BJ (cell line): ENCODE measurements at regions not wholly inside any gene's neighbourhood (a gene's known extent, or its start where the extent isn't known, plus 50 kb on each side); places are given as distances from the start of the nearest gene placed in this dataset.

Experiments
- CTCF ChIA-PET: fragments of 350-600 bp; formaldehyde crosslinking; extraction: SDS; loops from one replicate; lab custom pipeline; 2021; ENCODE audit warnings: antibody characterized with exemption, inconsistent platforms; lab: Yijun Ruan, JAX
- POLR2A ChIA-PET: fragments of 300-600 bp; sonication (Branson Sonifier 250); formaldehyde crosslinking; extraction: SDS; loops from one replicate; lab custom pipeline; 2021; ENCODE audit warnings: antibody characterized with exemption; lab: Charles Lee
- DNase-seq: peaks from one replicate; pipeline ENCODE4 v3.0.0-alpha.2; 2011; ENCODE audit warnings: low read depth
- H3K27me3 ChIP-seq: 2 replicates; pipeline ENCODE4 v1.6.0; 2011; ENCODE audit warnings: low read length; ENCODE audit not compliant: control insufficient read depth, insufficient read depth
- H3K36me3 ChIP-seq: 2 replicates; pipeline ENCODE4 v1.5.1; 2011; ENCODE audit warnings: low read length; ENCODE audit not compliant: control insufficient read depth, insufficient read depth
- H3K4me3 ChIP-seq: 2 replicates; pipeline ENCODE4 v1.5.1; 2011; ENCODE audit warnings: low read depth, mild to moderate bottlenecking, control low read depth, low read length
- TF ChIP-seq, protein P1 (sequence below): IDR thresholded peaks from 2 replicates; pipeline ENCODE4 v1.5.1; 2011; ENCODE audit warnings: low read depth, mild to moderate bottlenecking, control low read depth, inconsistent platforms, low read length, moderate library complexity; ENCODE audit not compliant: insufficient read depth

DNA sequence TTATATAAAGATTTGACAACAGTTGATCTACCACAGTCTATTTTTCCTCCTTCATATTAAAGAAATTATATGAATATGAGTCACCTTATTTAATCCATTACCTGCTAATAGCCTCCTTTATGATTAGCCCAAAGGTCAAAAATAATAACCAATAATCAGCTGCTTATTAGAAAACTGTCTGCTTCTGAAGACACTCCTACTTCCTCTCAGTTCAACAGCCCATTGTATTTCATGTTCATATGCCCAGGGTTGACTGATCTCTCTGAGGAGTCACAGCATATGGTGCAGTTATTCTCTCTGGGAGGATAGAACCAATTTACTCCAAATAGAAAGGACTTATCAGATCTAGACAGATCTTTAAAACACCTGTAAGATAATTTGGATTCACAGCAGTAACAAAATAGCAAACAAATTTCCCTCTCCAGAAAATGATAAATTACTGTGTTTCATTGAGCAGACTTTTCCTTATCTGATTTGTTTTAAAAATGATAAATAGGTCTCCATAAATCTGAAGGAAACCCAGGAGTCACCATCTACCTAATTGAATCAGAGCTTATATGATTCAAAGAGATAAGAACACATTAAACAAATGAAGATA, 180.4 kb upstream of the ITGA1 start:
- ChIA-PET POLR2A (no interaction called here), CTCF (no interaction called here)
- Histone ChIP-seq H3K4me3 (no peak overlapping the region), H3K36me3 (no peaks in the 10 kb centered on the region), H3K27me3 (no peaks in the 10 kb centered on the region)
- TF ChIP-seq, protein P1, sequence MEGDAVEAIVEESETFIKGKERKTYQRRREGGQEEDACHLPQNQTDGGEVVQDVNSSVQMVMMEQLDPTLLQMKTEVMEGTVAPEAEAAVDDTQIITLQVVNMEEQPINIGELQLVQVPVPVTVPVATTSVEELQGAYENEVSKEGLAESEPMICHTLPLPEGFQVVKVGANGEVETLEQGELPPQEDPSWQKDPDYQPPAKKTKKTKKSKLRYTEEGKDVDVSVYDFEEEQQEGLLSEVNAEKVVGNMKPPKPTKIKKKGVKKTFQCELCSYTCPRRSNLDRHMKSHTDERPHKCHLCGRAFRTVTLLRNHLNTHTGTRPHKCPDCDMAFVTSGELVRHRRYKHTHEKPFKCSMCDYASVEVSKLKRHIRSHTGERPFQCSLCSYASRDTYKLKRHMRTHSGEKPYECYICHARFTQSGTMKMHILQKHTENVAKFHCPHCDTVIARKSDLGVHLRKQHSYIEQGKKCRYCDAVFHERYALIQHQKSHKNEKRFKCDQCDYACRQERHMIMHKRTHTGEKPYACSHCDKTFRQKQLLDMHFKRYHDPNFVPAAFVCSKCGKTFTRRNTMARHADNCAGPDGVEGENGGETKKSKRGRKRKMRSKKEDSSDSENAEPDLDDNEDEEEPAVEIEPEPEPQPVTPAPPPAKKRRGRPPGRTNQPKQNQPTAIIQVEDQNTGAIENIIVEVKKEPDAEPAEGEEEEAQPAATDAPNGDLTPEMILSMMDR, result no peak
- no peak for DNase-seq

DNA sequence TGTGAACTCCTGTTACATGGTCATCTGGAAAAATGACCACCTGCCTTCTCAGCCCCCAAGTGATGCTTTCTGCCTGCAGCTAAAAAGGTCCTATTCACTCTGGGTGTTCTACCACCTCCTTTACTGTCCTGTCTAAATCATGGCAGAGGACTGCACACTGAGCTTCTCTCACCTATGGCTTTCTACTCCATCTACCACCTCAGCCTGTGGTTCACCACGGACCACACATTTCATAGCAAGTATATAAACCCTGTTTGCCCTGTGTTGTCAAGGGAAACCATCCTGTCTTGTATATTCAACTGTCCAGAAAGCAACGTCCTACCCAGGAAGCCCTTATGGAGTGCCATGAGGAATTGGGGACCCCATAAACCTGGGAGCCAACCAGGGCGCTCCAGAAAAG, 167.4 kb upstream of the ITGA1 start:
- no peak for DNase-seq
- TF ChIP-seq, protein P1, result no peak

DNA sequence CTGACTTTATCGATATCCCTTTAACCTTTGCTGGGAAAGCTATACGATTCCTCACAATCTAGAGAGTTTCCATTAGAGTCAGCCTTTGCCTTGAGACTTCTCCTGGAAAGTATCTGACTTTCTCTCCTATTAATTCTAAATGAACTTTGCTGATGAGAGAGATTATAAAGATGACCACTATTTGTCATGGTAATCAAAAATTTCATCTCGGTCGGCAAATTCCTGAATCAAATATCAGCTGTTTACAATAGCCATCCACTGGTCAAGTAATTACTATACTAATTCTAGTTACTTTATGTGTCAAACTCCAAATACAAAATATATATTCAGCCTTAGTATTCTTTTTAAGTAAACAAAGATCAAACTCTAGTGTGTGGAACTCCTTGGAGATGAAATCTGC, 164.4 kb upstream of the ITGA1 start:
- H3K4me3 ChIP-seq, result no peak overlapping the region
- H3K36me3 ChIP-seq, result no peaks in the 10 kb centered on the region
- DNase-seq, result no peak
- TF ChIP-seq, protein P1, result no peak
- H3K27me3 ChIP-seq, result no peaks in the 10 kb centered on the region; the same call in 1 of the 2 replicates
- ChIA-PET POLR2A (no interaction called here), CTCF (no interaction called here)

More for the DNA sequence above, 167.4 kb upstream of the ITGA1 start:
- POLR2A ChIA-PET, result no interaction called here
- no peaks in the 10 kb centered on the region; the same call in 1 of the 2 replicates for H3K27me3 ChIP-seq
- no peaks in the 10 kb centered on the region for H3K36me3 ChIP-seq
- no peak overlapping the region for H3K4me3 ChIP-seq
- CTCF ChIA-PET, result no interaction called here

DNA sequence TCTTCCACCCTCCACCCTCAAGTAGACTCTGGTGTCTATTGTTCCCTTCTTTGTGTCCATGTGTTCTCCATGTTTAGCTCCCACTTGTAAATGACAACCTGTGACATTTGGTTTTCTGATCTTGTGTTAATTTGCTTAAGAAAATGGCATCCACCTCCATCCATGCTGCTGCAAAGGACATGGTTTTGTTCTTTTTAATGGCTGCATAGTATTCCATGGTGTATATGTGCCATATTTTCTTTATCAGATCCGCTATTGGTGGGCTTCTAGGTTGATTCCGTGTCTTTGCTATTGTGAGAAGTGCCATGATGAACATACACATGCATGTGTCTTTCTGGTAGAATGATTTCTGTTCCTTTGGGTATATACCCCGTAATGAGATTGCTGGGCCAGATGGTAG, 163.4 kb upstream of the ITGA1 start:
- Histone ChIP-seq H3K36me3 (no peaks in the 10 kb centered on the region), H3K4me3 (no peak overlapping the region), H3K27me3 (no peaks in the 10 kb centered on the region)
- POLR2A ChIA-PET, result no interaction called here
- CTCF ChIA-PET, result interaction anchor here (0.6 kb wide), 1 partner anchor 304 kb away, joined by 3 read pairs; no protein-coding TSS in a partner anchor
- DNase-seq, result no peak
- TF ChIP-seq, protein P1, result no peak

DNA sequence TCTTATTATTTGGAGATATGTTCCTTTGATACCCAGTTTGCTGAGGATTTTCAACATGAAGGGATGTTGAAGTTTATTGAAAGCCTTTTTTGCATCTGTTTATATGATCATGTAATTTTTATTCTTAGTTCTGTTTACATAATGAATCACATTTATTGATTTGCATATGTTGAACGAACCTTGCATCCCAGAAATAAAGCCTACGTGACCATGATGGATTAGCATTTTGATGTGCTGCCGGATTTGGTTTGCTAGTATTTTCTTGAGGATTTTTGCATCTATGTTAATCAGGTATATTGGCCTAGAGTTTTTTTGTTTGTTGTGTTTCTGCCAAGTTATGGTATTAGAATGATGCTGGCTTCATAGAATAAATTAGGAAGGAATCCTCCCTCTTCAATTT, 161.4 kb upstream of the ITGA1 start:
- TF ChIP-seq, protein P1, result no peak
- DNase-seq, result no peak
- no peaks in the 10 kb centered on the region for H3K36me3 ChIP-seq
- ChIA-PET POLR2A (no interaction called here), CTCF (no interaction called here)
- H3K4me3 ChIP-seq, result no peak overlapping the region
- no peaks in the 10 kb centered on the region; the same call in 1 of the 2 replicates for H3K27me3 ChIP-seq
